ENCODE measurements at regions not wholly inside any gene's neighbourhood (a gene's known extent, or its start where the extent isn't known, plus 50 kb on each side); places are given as distances from the start of the nearest gene placed in this dataset.

GRCh38 chr2:18829976-18830375, 240.6 kb upstream of the NT5C1B start:
- no peak for DNase-seq (ENCODE audit: low read depth in 2 of 2)

- no peak for DNase-seq (ENCODE audit: low read depth in 2 of 2)
Observed at GRCh38 chr2:18829251-18829902, 240.0 kb upstream of the NT5C1B start.

DNA sequence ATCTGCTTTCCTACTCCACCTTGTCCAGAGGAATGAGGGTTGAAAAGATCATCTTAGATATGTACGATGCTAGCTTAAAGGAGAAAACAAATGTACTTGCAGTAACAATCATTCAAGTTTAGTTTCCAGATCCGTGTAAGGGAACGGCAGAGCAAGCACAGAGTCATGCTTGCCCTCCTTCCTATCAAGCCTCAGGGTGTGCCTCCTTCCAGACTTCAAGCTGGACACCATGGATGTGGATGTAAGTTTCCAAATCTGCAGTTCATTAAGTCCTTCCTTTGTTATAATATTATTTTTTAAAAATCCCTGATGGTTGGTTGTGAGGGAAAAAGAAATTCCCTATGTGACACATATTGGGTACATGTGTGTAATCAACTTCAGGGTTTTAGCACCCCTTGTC, 238.9 kb upstream of the NT5C1B start:
- no peak for DNase-seq (ENCODE audit: low read depth in 2 of 2)

GRCh38 chr2:18825838-18826237, 236.5 kb upstream of the NT5C1B start:
- DNase-seq (ENCODE audit: low read depth in 2 of 2): no peak

GRCh38 chr2:18824915-18825314, 235.5 kb upstream of the NT5C1B start:
- DNase-seq (ENCODE audit: low read depth in 2 of 2): no peak

- DNase-seq (ENCODE audit: low read depth in 2 of 2): no peak
Observed at GRCh38 chr2:18824325-18824790, 235.0 kb upstream of the NT5C1B start.

DNA sequence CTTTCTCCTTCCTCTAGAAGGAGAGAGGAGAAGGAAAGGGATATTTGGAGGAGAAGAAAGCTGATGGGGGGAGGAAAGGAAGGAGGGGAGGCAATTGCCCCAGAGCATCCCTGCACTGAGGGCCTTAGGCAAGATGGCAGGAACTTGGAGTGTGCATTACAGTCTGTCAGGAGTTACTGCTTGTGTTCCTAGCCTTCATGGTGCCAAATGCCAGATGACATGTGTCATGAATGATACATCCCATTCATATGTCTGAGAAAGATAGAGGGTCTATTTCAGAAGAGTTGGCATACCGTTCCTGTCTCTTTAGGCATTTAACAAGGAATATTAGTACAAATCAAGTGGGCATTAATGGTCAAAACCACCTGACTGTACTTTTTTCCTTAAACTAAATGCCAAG, 232.1 kb upstream of the NT5C1B start:
- no peak for DNase-seq (ENCODE audit: low read depth in 2 of 2)

DNA sequence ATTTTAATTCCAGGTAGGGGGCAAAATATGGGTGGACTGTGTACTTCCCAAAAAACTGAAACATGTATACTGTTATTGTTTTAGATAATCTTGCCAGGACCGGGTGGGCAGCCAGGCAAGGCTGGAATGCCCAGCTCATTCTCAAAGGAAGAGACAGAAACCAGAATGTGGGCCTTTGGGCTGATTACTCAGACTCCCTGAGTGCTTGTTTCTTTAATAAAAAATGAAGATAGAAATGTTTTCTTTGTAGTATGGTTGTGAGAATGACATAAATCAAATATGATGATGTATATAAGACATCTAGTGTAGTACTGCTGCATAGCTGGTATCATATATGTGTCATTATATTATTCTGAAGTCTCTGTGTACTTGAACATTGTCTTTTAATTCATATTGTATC, 231.6 kb upstream of the NT5C1B start:
- no peak for DNase-seq (ENCODE audit: low read depth in 2 of 2)

DNA sequence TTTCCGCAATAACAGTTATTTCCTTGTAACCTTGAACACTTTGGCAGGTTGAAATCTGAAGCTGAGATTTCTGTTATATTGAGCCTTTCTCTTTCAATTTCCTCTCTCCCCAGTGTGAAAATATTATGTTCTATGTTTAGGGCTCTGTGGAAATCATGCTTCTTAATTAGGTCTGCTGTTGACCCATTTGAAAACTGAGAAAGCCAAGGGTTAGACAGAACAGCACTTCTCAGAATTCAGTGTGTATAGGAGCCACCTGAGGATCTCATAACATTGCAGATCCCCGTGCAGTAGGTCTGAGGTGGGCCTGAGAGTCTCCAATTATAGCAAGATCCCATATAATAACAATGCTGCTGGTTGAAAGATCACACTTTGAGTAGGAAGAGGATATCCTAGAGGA, 230.2 kb upstream of the NT5C1B start:
- no peak for DNase-seq (ENCODE audit: low read depth in 2 of 2)

GRCh38 chr2:18814387-18814786, 225.0 kb upstream of the NT5C1B start:
- no peak for DNase-seq (ENCODE audit: low read depth in 2 of 2)

DNA sequence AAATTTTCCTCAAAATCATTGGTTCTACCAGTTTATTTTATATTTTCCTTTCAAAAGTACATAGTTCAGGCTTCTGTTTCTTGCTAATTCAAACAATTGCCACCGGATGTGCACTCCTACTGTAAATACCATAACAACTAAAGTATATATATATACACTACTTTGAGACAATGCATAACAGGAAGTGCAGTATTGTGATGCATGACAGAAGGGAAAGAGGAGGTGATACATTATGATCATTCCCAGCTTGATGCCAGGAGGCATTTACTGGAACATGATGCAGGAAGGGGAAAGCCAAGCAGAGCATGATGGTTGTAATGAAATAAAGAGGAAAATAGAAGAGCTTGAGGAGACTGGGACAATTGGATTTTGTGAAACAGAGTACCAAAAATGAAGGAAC, 215.2 kb upstream of the NT5C1B start:
- DNase-seq (ENCODE audit: low read depth in 2 of 2): no peak

GRCh38 chr2:18803141-18803939, 214.0 kb upstream of the NT5C1B start:
- DNase-seq (ENCODE audit: low read depth in 2 of 2): no peak

DNA sequence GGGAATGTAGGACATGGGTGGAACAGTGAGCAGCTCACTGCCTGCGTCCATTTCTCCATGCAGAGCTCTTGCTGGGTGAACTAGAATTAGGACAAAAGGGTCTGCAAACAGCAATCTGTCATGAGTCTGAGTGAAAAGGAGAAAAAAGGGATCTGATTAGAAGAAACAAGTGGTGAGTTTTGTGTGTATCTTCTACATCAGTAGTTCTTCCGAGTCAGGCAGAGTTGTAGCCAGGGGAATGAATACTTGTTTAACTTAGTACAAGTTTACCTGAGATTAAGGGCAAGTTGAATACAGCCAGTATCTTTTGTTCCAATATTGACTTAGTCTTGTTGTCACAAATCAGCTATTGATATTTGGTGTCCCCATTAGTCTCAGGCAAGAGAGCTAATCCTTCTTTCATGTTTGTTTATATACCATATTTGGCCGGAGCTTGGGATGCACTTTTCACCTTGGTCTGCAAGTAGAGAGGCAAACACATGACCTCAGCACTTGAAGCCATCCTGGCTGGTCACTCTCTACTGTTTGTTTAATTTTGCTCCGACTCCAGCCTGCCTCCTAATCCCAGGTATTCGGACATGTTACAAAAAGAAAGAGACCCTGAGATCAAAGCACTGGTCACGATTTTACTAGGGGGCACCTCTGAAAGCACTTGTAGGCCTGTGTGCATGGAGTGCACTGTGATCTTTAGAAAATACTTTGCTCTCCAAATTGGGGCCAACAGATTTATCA, 211.0 kb upstream of the NT5C1B start:
- no peak for DNase-seq (ENCODE audit: low read depth in 2 of 2)

- DNase-seq (ENCODE audit: low read depth in 2 of 2): no peak
Observed at GRCh38 chr2:18799397-18799796, 210.0 kb upstream of the NT5C1B start.

- DNase-seq (ENCODE audit: low read depth in 2 of 2): no peak
Observed at GRCh38 chr2:18797133-18797845, 207.9 kb upstream of the NT5C1B start.

GRCh38 chr2:18795906-18796305, 206.5 kb upstream of the NT5C1B start:
- no peak for DNase-seq (ENCODE audit: low read depth in 2 of 2)

DNA sequence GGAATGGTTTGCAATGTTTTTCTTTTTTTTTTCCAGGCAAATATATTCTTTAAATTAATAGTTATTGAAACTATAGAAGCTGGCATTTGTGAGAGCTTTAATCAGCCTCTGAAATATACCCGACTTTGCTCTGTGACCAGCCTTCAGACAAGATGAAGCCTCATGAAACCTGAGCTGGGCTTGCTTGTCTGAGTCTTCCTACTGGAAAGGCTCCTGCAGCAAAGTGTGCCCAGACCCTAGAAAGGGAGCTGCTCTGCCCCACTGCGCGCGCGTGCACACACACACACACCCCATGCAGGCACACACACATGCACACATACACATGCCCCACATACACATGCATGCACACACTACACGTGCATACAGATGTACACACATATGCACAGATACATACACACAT, 203.3 kb upstream of the NT5C1B start:
- no peak for DNase-seq (ENCODE audit: low read depth in 2 of 2)

GRCh38 chr2:18792226-18792629, 202.9 kb upstream of the NT5C1B start:
- DNase-seq (ENCODE audit: low read depth in 2 of 2): no peak

GRCh38 chr2:18791172-18791797, 201.9 kb upstream of the NT5C1B start:
- no peak for DNase-seq (ENCODE audit: low read depth in 2 of 2)

DNA sequence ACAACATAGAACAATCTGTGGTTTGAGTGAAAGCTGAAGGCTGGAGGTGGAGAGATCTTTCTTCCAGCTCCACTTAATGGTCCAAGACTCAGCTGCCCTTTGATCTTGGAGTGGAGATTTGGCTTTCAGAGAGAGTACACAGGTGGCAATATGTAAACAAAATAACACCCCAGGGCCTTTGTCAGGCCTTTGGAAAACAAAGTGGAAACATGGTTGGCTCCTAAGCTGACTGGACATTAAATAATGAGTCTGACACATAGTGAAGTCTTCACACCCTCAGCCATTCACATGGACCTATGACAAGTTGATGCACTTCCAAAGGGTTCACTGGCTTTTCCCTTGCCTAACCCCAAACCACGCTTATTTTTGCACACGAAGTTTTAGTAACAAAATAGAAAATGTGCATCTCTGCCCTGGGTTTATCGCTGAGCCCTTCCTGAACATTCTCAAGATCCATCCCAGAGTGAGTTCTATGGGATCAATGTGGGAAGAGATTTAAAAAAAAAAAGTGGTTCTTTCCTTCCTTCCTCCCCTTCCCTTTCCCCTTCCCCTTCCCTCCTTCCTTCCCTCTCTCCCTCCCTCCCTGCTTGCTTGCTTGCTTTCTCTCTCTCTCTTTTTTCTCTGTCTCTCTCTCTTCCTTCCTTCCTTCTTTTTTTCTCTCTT, 201.3 kb upstream of the NT5C1B start:
- no peak for DNase-seq (ENCODE audit: low read depth in 2 of 2)

GRCh38 chr2:18788592-18788991, 199.2 kb upstream of the NT5C1B start:
- DNase-seq (ENCODE audit: low read depth in 2 of 2): no peak

Measured in stimulated activated CD4-positive, alpha-beta T cell treated with anti-CD3 and anti-CD28 coated beads, Interleukin-12 subunit alpha, Interleukin-12 subunit beta, amount 100 ng/mL, for 24 hours (primary cell).